Stomach (tissue), 8 donors: ENCODE measurements at regions not wholly inside any gene's neighbourhood (a gene's known extent, or its start where the extent isn't known, plus 50 kb on each side); places are given as distances from the start of the nearest gene placed in this dataset.

ENCODE experiments used
- DNase-seq, 2 donors: peaks; one replicate each; pipeline versions ENCODE4 v3.0.0 to v3.0.0-alpha.2; 2013 to 2019
- H3K27ac ChIP-seq, 5 donors: fragments of 200-600 bp in 4 of 5; sonication (generic) in 4 of 5; one replicate each; pipeline ENCODE4 v1.5.1; 2013 to 2019; ENCODE audit warnings: mild to moderate bottlenecking in 1 of 5, moderate library complexity in 1 of 5
- H3K27me3 ChIP-seq, 3 donors: fragments of 200-600 bp; sonication (generic); one replicate each; pipeline ENCODE4 v1.5.1; 2017 to 2019; ENCODE audit warnings: mixed run types in 1 of 3
- H3K36me3 ChIP-seq, 4 donors: fragments of 200-600 bp; sonication (generic); 1 replicate in 3 of 4; 2 replicates in 1 of 4; pipeline ENCODE4 v1.5.1; 2016 to 2019
- H3K4me1 ChIP-seq, 4 donors: fragments of 200-600 bp; sonication (generic); one replicate each; pipeline ENCODE4 v1.5.1; 2016 to 2019
- H3K4me3 ChIP-seq, 4 donors: fragments of 200-600 bp; sonication (generic) in 3 of 4; one replicate each; pipeline ENCODE4 v1.5.1; 2016 to 2019; ENCODE audit warnings: mild to moderate bottlenecking in 1 of 4
- H3K9me3 ChIP-seq, 4 donors: fragments of 200-600 bp; sonication (generic); one replicate each; pipeline ENCODE4 v1.5.1; 2016 to 2019
- CTCF ChIP-seq, 7 experiments: fragments of 450-650 bp in 4 of 7; fragments of 200-600 bp in 3 of 7; sonication (generic) in 3 of 7; IDR thresholded peaks; one replicate each; pipeline ENCODE4 v1.5.1; 2016 to 2019; ENCODE audit warnings: antibody characterized with exemption in 7 of 7, control low read depth in 2 of 7, mild to moderate bottlenecking in 1 of 7
- EP300 ChIP-seq: sonication (generic); formaldehyde crosslinking; IDR thresholded peaks from one replicate; pipeline ENCODE4 v1.6.1; 2017; ENCODE audit warnings: antibody characterized with exemption
- POLR2A ChIP-seq, 4 donors: fragments of 450-650 bp; IDR thresholded peaks; one replicate each; pipeline ENCODE4 v1.6.1; 2016; ENCODE audit warnings: antibody characterized with exemption in 4 of 4, control low read depth in 2 of 4, mild to moderate bottlenecking in 1 of 4, moderate library complexity in 1 of 4
- POLR2AphosphoS5 ChIP-seq, 3 donors: sonication (generic); formaldehyde crosslinking; IDR thresholded peaks; one replicate each; pipeline ENCODE4 v1.6.1; 2016; ENCODE audit warnings: antibody characterized with exemption in 3 of 3
- WGBS, 5 donors: extraction: QIAGEN DNeasy Blood & Tissue Kit in 3 of 5; methylation state at CpG; one replicate each; pipeline versions ENCODE4 v1.1.5 to v1.1.7; 2013 to 2018; 5-methylcytosine and 5-hydroxymethylcytosine counted together
- intact Hi-C: fragments of 100-400 bp; cut with DNase I; formaldehyde crosslinking; loops from one replicate; pipeline ENCODE4 v1.15.1; 2023; ENCODE audit warnings: low total_unique reads
- donor health status: healthy with polysubstance abuse.
- donor health status: Bipolar disorder and iron deficiency.
- donor health status: healthy.

GRCh38 chr1:198908995-198909394, 270.2 kb downstream of the PTPRC start:
- H3K36me3 ChIP-seq, result no peaks in the 10 kb centered on the region
- H3K27ac ChIP-seq, result no peak overlapping the region
- 91 to 98% (median 95%) methylated on average over 3 of the region's 3 CpGs for whole genome bisulfite sequencing, 5 donors
- no peak overlapping the region for H3K4me3 ChIP-seq
- no peak for DNase-seq
- intact Hi-C loops, result no loop called here
- H3K9me3 ChIP-seq, result no peaks in the 10 kb centered on the region
- no peaks in the 10 kb centered on the region for H3K4me1 ChIP-seq
- H3K27me3 ChIP-seq, result no peaks in the 10 kb centered on the region
- TF ChIP-seq CTCF (IDR thresholded peaks at IDR 0.05), result no peak
- TF ChIP-seq EP300, result no peak
- TF ChIP-seq POLR2A (IDR thresholded peaks at IDR 0.05), result no peak
- no peak for TF ChIP-seq POLR2AphosphoS5 (IDR thresholded peaks at IDR 0.05)

GRCh38 chr1:198909973-198910372, 271.1 kb downstream of the PTPRC start:
- intact Hi-C loops, result no loop called here
- WGBS, 5 donors, result 67 to 85% (median 72%) methylated on average over 2 of the region's 2 CpGs
- H3K36me3 ChIP-seq, result no peaks in the 10 kb centered on the region
- no peaks in the 10 kb centered on the region for H3K9me3 ChIP-seq
- H3K27me3 ChIP-seq, result no peaks in the 10 kb centered on the region
- no peaks in the 10 kb centered on the region for H3K4me1 ChIP-seq
- no peak overlapping the region for H3K4me3 ChIP-seq
- DNase-seq, result no peak
- TF ChIP-seq EP300 (no peak), POLR2A (IDR thresholded peaks at IDR 0.05) (no peak), POLR2AphosphoS5 (IDR thresholded peaks at IDR 0.05) (no peak), CTCF (IDR thresholded peaks at IDR 0.05) (no peak)
- no peak overlapping the region for H3K27ac ChIP-seq

GRCh38 chr1:198910816-198911215, 272.0 kb downstream of the PTPRC start:
- 84 to 90% (median 87%) methylated on average over 2 of the region's 2 CpGs for WGBS, 5 donors
- intact Hi-C loops, result no loop called here
- no peak for DNase-seq
- TF ChIP-seq POLR2AphosphoS5 (IDR thresholded peaks at IDR 0.05) (no peak), CTCF (IDR thresholded peaks at IDR 0.05) (no peak), EP300 (no peak), POLR2A (IDR thresholded peaks at IDR 0.05) (no peak)
- H3K4me3 ChIP-seq, result no peak overlapping the region
- no peaks in the 10 kb centered on the region for H3K4me1 ChIP-seq
- H3K27ac ChIP-seq, result no peak overlapping the region
- H3K27me3 ChIP-seq, result no peaks in the 10 kb centered on the region
- no peaks in the 10 kb centered on the region for H3K36me3 ChIP-seq
- no peaks in the 10 kb centered on the region for H3K9me3 ChIP-seq

GRCh38 chr1:198912046-198912445, 273.2 kb downstream of the PTPRC start:
- WGBS, 5 donors, result 86 to 95% (median 90%) methylated on average over 1 of the region's 1 CpG
- no peak for TF ChIP-seq CTCF (IDR thresholded peaks at IDR 0.05)
- no peak for TF ChIP-seq POLR2AphosphoS5 (IDR thresholded peaks at IDR 0.05)
- no peak for TF ChIP-seq POLR2A (IDR thresholded peaks at IDR 0.05)
- TF ChIP-seq EP300, result no peak
- H3K4me1 ChIP-seq, result no peaks in the 10 kb centered on the region
- no peak for DNase-seq
- H3K4me3 ChIP-seq, result no peak overlapping the region
- no peaks in the 10 kb centered on the region for H3K9me3 ChIP-seq
- H3K36me3 ChIP-seq, result no peaks in the 10 kb centered on the region
- no peaks in the 10 kb centered on the region for H3K27me3 ChIP-seq
- no peak overlapping the region for H3K27ac ChIP-seq
- intact Hi-C loops, result no loop called here
